HCT116 (cell line): ENCODE measurements at regions not wholly inside any gene's neighbourhood (a gene's known extent, or its start where the extent isn't known, plus 50 kb on each side); places are given as distances from the start of the nearest gene placed in this dataset.

ENCODE experiments used
- ATAC-seq: fragments of 200-7000 bp; cut with Tn5 transposase; 2 replicates; pipeline ENCODE4 v1.9.1; 2020; ENCODE audit warnings: mild to moderate bottlenecking, moderate library complexity
- BruUV-seq: library from RNA; stranded (reverse); fragments of 400-500 nt; replicated peaks from 2 replicates; lab custom pipeline; 2021; lab: Mats Ljungman, UMichigan
- CTCF ChIA-PET: fragments of 300-600 bp; sonication (Branson Sonifier 250); formaldehyde crosslinking; loops from one replicate; lab custom pipeline; 2021; ENCODE audit warnings: antibody characterized with exemption; lab: Charles Lee
- POLR2A ChIA-PET: fragments of 300-600, 350-600 bp; sonication (Branson Sonifier 250); formaldehyde crosslinking; loops from one replicate; lab custom pipeline; 2021; ENCODE audit warnings: antibody characterized with exemption; lab: Charles Lee
- RAD21 ChIA-PET, 2 experiments: fragments of 300-600 bp; sonication (Branson Sonifier 250); formaldehyde crosslinking; loops; one replicate each; lab custom pipeline; 2023; ENCODE audit warnings: low total read pairs in 2 of 2; ENCODE audit not compliant: uncharacterized antibody in 2 of 2, unreplicated experiment in 2 of 2, low non-redundant PET in 1 of 2; lab: Charles Lee
- DNase-seq: peaks from one replicate; pipeline ENCODE4 v3.0.0-alpha.2; 2010; ENCODE audit warnings: low read depth, low spot score
- H2AFZ ChIP-seq: fragments of 200-600 bp; shearing (Covaris generic), sonication (generic); 2 replicates; pipeline ENCODE4 v1.6.1; 2017; ENCODE audit warnings: low read depth, mixed run types, mixed read lengths, antibody characterized with exemption, low read length; ENCODE audit not compliant: poor library complexity, severe bottlenecking
- H3K27ac ChIP-seq: 2 replicates; pipeline ENCODE4 v1.5.1; 2012; ENCODE audit warnings: low read depth, low read length
- H3K27me3 ChIP-seq: fragments of 200-600 bp; sonication (generic); 2 replicates; pipeline ENCODE4 v1.6.1; 2016; ENCODE audit warnings: mixed run types, low read length, mixed read lengths; ENCODE audit not compliant: insufficient read depth
- H3K36me3 ChIP-seq, 2 experiments: fragments of 200-500 bp in 1 of 2; fragments of 200-600 bp in 1 of 2; sonication (Bioruptor generic) in 1 of 2; sonication (generic) in 1 of 2; 2 replicates each; pipeline versions ENCODE4 v1.5.1 to v1.6.1; 2014 to 2016; ENCODE audit warnings: low read length in 2 of 2, inconsistent platforms in 1 of 2, mixed read lengths in 1 of 2, mixed run types in 1 of 2; ENCODE audit not compliant: insufficient read depth in 2 of 2, control insufficient read depth in 1 of 2
- H3K4me1 ChIP-seq, 2 experiments: fragments of 200-600 bp in 1 of 2; sonication (generic) in 1 of 2; 2 replicates each; pipeline versions ENCODE4 v1.5.1 to v1.6.1; 2012 to 2017; ENCODE audit warnings: low read length in 2 of 2, inconsistent platforms in 1 of 2, mild to moderate bottlenecking in 1 of 2, mixed read lengths in 1 of 2, mixed run types in 1 of 2, moderate library complexity in 1 of 2; ENCODE audit not compliant: insufficient read depth in 2 of 2, control insufficient read depth in 1 of 2
- H3K4me2 ChIP-seq: fragments of 200-600 bp; sonication (generic); 2 replicates; pipeline ENCODE4 v1.6.1; 2017; ENCODE audit warnings: mixed run types, low read length, mixed read lengths
- H3K4me3 ChIP-seq, 2 experiments: fragments of 200-600 bp in 1 of 2; sonication (generic) in 1 of 2; replicated peaks in 1 of 2; 2 replicates each; pipeline ENCODE4 v1.5.1; 2011 to 2016; ENCODE audit warnings: low read length in 2 of 2, control low read depth in 1 of 2, low read depth in 1 of 2, mild to moderate bottlenecking in 1 of 2, mixed read lengths in 1 of 2, mixed run types in 1 of 2
- H3K79me2 ChIP-seq: fragments of 200-600 bp; sonication (generic); 2 replicates; pipeline ENCODE4 v1.6.1; 2017; ENCODE audit warnings: mild to moderate bottlenecking, mixed run types, low read length, moderate library complexity, mixed read lengths; ENCODE audit not compliant: insufficient read depth
- H3K9ac ChIP-seq: fragments of 200-600 bp; sonication (generic); 2 replicates; pipeline ENCODE4 v1.6.1; 2016; ENCODE audit warnings: low read length, mixed read lengths
- H3K9me2 ChIP-seq: fragments of 200-600 bp; sonication (generic), shearing (Covaris generic); 2 replicates; pipeline ENCODE4 v1.6.1; 2017; ENCODE audit warnings: mixed run types, mild to moderate bottlenecking, moderate library complexity; ENCODE audit not compliant: insufficient read depth
- H3K9me3 ChIP-seq, 2 experiments: fragments of 200-500 bp in 1 of 2; fragments of 200-600 bp in 1 of 2; sonication (Bioruptor generic) in 1 of 2; sonication (generic) in 1 of 2; 2 replicates each; pipeline ENCODE4 v1.6.1; 2014 to 2017; ENCODE audit warnings: low read length in 2 of 2, mixed read lengths in 2 of 2, inconsistent platforms in 1 of 2, low read depth in 1 of 2, mild to moderate bottlenecking in 1 of 2, mixed run types in 1 of 2, moderate library complexity in 1 of 2; ENCODE audit not compliant: control insufficient read depth in 1 of 2, insufficient read depth in 1 of 2
- H4K20me1 ChIP-seq: fragments of 200-600 bp; sonication (generic), shearing (Covaris generic); 2 replicates; pipeline ENCODE4 v1.6.1; 2017; ENCODE audit warnings: mixed run types, mild to moderate bottlenecking, moderate library complexity; ENCODE audit not compliant: insufficient read depth
- intact Hi-C: fragments of 100-400 bp; cut with micrococcal nuclease; formaldehyde crosslinking; loops from 2 replicates; pipeline ENCODE4 v1.10.0; 2022
- TF ChIP-seq, protein P1 (sequence below): IDR thresholded peaks from 2 replicates; pipeline ENCODE4 v1.6.1; 2012

DNA sequence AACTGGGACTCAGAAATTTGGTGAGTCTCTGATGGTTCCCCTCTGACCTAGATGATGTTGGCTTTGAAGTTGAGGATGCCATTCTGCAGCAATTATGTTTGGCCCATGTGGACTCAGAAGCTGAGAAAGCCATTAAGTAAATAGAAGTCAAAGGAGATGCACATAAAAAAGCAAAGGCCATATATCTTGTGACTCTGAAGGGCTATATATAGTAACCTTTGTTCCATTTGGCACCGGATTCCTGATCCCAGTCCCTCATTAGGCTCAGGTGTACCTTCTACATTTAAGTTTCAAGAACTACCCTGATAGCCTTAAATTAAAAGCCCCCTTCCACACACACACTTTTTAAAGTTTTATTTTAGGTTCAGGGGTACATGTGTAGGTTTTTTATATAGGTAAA lies 50.0 kb upstream of the PDK4 start:
- no peaks in the 10 kb centered on the region for H3K9me3 ChIP-seq
- H4K20me1 ChIP-seq: no peaks in the 10 kb centered on the region
- DNase-seq (no peak), ATAC-seq (no peak)
- TF ChIP-seq, protein P1, sequence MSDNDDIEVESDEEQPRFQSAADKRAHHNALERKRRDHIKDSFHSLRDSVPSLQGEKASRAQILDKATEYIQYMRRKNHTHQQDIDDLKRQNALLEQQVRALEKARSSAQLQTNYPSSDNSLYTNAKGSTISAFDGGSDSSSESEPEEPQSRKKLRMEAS: no peak
- H3K9ac ChIP-seq: no peak overlapping the region
- no peaks in the 10 kb centered on the region for H3K36me3 ChIP-seq
- H3K79me2 ChIP-seq: no peaks in the 10 kb centered on the region
- BruUV-seq: no TSS peak
- H3K4me3 ChIP-seq: no peak overlapping the region
- H3K27ac ChIP-seq: no peak overlapping the region
- no peak overlapping the region for H2AFZ ChIP-seq
- POLR2A ChIA-PET: no interaction called here
- H3K4me1 ChIP-seq: no peaks in the 10 kb centered on the region
- no peak overlapping the region for H3K4me2 ChIP-seq
- CTCF ChIA-PET: no interaction called here
- RAD21 ChIA-PET: no interaction called here
- no peaks in the 10 kb centered on the region for H3K27me3 ChIP-seq
- H3K9me2 ChIP-seq: no peaks in the 10 kb centered on the region
- intact Hi-C loops: no loop called here
